ENCODE measurements at regions not wholly inside any gene's neighbourhood (a gene's known extent, or its start where the extent isn't known, plus 50 kb on each side); places are given as distances from the start of the nearest gene placed in this dataset.

DNA sequence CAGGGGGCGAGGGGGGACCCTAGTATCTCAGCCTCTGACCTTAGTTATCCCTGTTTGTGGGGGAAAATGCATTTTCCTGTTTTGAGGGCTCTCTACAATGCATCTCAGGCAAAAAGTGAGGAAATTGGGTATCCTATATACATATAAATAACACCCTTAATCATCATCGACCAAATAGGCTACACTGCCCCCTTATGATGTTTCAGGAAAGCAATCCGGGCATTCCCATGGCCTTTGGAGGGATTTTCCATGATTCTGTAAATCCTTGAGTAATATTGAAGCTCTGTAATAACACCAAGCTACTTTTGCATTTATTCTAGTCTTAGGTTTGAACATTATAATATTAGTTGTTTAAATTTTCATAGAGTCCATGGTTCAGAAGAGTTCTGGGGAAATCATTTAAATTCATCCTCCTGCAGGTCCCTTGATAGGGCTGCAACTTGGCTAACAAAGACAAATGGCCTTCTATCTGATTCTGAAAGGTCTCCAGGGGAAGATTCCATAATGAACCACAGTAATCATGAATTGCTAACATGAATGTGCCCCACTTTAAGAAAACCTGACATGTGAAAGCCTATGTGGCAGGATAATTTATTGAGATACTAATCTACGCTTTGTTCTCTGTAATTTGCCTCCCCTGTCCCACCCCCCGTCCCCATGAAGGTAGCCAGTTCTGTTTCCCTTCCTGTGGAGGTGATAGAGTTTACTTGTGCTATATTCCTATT, 91.5 kb upstream of the SCOC start:
- DNase-seq (ENCODE audit: low read depth), result peak; percentile 7

DNA sequence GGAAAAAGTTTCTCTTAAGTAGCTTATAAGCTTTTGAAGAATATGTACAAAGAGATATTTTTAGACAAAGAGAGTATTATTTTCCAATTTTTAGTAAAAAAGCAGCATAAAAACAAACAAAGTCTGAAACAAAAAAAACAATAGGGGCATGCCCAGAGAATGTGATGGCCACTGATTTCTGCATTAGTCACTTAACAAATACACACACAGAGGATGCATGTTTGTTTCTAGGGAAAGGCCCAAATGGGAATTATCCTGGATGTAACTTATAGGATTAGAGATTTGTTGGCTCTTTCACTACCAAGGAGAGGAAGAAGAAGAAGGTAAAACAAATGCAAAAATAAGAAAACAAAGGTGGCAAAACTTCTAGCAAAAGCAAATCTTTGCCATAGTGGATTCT, 95.9 kb upstream of the SCOC start:
- no peak for DNase-seq (ENCODE audit: low read depth)

DNA sequence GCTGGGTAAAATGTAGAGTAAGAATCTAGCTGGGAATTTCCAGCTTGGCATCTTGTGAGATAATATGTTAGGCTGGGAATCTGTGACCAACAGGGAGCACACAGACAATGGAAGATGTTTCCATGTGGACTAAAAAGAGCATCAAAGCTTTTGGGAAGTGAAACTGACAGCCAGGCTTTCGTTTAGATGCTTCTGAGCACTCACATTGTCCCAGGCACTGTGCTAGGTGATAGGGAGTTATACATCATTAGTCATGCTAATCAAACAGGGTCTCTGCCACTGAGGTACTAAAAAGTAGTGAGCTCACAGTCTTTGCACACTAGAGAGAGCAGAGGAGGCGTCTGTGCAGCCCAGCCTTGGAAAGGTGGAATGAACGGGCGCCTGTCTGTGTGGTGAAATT, 101.9 kb upstream of the SCOC start:
- no peak for DNase-seq (ENCODE audit: low read depth)

DNA sequence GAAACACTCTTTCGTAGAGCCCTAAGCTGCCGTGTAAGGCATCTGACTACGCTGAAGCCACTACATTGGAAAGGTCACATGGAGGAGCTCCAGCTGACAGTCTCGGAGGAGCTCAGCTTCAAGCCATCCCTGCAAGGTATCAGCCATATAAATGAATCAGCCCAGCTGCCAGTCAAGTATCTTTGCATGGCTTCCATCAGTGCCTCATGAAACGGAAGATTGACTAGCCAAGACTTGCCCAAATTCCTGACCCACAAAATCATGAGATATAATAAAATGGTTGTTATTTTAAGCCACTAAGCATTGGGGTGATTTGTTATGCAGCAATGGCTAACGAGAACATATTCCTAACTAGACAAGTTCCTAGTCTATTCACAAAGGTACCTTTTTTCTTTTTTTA, 104.1 kb upstream of the SCOC start:
- DNase-seq (ENCODE audit: low read depth), result no peak

DNA sequence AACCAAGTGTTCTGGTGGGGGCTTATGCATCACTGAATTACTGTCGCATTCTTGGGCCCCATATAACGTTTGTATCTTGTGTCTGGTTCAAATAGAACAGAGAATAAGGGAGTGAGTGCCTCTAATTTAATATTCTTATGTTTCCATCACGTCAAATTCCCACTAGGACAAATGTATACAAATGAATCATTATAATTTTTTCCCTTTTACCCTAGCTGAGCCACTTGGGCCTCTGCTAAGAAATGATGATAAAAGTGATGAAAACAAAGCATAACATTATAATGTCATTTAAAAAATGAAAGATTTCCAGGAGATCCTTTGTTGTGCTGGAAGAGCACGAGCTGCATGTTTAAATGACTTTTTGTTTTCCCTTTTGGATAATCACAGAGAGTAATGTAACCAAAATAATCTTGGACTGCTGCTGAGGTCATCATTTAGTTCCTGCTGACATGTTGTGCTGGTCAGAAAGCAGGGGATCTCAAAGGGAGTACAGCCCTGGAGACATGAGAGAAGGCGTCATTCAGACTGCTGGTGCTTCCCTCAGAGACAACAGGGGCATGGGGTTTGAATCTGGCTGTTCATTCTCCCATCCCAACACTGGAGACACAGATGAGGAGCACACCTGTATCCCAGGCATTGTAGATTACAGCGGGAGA, 105.1 kb upstream of the SCOC start:
- no peak for DNase-seq (ENCODE audit: low read depth)

DNA sequence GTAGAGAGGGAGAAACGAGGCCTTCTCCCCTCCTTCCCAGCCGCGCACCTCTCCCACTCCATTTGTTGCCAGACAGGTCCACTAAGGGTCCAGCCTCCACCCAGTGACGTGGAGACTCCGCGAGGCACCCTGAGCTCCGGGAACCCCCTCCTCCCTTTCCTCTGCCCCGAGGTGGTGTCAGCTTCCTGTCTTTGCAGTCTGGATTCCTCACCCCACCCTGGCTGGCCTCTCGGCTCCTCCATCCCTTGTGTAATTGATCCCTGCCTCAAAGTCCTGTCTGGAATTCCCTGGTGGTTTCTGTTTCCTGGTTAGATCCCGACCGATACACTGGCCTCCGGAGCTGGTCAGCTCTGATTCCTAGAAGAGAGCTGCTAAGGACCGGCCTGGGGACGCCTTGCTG, 105.9 kb upstream of the SCOC start:
- peak; percentile 73 for DNase-seq (ENCODE audit: low read depth)

DNA sequence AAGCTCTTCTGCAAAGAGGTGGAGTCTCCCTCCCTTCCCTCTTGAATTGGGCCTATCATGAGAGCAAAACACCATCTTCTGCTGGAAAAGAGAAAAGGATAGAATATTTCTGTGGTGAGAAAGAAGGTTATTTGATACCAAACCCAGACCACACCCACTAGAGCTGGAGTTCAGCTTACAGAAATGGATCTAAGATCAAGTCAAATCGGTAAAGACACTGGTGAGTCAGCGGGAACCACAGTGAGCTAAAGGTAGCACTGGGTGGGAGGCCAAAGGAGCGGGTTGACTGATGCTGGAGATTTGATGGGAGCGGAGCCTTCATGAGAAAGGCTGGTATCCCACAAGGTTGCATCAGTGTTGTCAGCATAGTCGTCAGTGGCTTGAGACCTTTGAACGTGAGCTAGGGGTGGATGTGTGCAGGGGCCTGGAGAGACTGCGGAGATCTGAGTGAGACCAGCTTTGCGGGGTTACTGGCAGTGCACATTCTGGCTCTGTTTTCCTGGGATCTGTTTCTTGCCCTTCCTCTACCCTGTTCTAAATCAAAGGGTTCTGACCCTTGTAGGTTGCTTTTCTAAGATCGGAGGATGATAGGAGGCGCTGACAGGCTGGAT, 106.4 kb upstream of the SCOC start:
- DNase-seq (ENCODE audit: low read depth), result peak; percentile 88

DNA sequence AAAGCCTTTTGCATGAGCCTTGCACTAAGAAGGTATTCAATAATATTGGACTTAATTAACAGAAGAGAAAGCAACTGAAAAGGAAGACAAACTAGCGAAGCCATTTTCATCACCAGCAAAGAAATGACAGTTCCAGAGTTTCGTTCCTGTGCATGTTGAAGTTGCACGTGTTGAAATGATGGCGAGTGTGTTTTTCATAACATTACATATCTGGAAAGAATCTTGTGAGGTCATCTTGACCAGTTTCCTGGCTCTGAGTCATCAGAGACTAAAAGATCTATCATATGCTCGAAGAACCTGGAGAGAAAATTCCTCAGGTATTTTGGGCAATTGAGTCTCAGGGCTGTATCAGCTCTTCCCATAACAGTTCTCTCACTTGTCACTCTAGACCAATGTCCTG, 106.2 kb upstream of the MAML3 start:
- peak; percentile 94 for DNase-seq (ENCODE audit: low read depth)

DNA sequence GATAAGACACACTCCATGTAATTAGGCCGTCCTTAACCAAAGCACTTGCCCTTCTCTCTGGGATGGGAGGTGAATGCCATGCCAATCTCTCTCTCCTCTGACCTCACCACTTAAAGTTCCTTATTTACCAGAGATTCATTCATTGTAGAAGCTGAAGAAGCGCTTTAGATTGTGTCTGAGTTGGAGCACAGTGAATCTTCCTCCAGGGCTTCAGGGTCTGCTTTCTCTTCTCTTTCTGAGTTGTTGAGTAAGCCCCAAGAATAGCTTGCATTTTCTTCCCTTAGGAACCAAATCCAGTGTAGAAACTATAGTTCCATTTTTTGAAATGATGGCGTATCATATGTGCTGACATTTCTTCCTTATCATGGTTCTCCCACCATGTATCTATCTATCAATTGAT, 104.5 kb upstream of the MAML3 start:
- DNase-seq (ENCODE audit: low read depth), result no peak

DNA sequence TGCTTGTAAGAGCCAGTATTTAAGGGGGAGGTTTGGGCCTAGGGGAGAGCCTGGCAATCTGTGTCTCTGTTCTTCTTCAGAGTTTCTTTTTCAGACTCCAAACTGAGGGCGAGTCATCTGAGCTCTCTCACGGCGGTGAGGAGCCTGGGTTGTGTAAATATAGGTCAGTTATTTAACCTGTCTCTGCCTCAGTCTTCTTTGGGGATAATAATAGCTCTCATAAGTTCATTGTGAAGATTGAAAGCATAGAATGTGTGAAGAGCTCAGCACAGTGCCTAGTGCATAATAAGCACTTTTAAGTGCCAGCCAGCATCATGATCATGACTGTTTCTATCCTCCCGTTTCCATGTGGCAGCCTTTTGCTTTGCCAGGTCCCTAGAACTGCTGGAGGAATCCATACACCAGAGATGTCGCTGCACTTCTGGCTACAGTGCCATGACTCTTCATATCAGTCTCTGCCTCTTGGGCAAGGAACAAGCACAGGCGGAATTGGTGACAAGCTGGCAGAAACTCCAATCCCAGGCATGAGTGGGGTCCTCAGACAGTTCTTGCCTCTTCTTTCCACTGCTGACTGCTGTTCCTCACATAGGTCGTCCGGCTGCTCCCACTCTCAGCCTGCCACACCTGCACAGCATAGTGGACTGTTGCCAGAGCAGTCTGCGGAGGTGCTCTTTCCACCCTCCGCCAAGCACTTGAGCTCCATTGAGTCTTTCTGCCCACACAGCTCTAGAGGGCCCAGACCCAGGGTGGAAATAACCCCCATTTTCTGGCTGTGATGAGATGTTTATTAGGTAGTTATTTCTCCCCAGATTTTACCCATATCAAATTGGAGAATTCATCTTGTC, 103.7 kb upstream of the MAML3 start:
- peak; percentile 50 for DNase-seq (ENCODE audit: low read depth)

DNA sequence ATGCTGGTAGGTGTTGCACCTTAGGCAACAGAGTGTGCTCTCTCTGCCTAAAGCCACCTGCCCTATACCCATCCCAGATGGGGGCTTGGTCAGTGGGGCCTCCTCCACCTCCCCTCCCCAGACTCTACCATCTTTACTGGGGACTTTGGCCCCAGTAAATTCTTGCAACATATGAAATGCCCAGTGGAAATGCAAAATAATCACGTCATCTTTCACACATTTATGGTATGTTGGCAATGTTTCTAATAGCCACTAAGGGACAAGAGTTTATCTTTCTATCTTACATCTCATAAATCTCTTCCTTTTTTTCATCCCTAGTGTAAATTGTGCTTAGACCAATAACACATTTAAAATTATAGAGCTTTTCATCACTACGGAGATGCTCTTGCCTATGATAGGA, 103.0 kb upstream of the MAML3 start:
- DNase-seq (ENCODE audit: low read depth), result peak; percentile 73

DNA sequence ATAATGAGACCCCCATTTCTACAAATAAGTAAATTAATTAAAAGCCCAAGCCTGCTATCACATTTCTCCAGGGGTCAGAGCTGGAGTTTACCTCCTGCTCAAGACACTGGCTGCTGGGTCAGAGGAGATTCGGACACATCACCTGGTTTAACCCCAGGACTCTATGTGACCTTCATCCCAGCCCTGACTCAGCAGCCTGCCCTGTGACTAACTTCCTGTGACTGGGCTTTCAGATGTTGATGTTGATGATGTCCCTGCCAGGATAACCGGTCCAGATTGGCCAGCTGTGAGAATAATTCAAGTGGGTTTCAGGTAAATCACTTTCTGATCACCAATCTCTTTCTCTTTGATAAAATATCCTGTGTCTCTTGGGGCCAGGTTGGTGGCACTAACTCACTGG, 102.4 kb upstream of the MAML3 start:
- peak; percentile 87 for DNase-seq (ENCODE audit: low read depth)

DNA sequence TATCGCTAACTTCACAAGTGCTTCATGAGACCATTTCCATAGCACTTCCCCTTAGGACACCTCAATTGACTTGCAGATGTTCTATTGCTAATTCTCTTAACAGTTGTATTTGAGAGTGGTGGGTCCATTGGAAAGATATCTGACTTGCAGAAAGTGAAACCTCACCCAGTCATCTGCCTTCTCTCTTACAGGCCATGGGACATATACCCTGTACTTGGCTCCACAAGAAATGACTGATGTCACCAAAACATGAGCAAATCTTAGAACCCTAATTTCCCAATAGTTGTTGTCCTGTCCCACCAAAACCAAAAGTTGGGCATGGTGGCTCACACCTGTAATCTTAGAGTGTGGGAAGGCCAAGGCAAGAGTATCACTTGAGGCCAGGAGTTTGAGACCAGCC, 101.9 kb upstream of the MAML3 start:
- no peak for DNase-seq (ENCODE audit: low read depth)

DNA sequence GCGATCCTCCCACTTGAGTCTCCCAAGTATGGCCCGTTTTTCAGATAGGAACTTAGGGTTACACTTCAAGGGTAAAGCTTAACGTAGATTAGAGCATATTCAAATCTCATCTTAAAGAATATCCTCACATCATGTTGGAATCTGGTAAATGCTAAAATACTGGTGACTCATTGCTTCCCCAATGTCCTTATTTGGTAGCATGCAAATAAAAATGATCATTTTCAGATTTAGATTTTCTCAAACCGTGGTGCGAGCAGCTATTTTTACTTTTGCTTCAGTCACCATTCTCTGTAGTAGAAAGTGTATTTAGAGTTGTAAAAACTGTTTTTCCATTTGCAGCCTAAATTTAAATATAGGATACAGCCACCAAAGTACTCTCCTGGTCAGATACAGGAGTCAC, 101.5 kb upstream of the MAML3 start:
- DNase-seq (ENCODE audit: low read depth), result peak; percentile 39

DNA sequence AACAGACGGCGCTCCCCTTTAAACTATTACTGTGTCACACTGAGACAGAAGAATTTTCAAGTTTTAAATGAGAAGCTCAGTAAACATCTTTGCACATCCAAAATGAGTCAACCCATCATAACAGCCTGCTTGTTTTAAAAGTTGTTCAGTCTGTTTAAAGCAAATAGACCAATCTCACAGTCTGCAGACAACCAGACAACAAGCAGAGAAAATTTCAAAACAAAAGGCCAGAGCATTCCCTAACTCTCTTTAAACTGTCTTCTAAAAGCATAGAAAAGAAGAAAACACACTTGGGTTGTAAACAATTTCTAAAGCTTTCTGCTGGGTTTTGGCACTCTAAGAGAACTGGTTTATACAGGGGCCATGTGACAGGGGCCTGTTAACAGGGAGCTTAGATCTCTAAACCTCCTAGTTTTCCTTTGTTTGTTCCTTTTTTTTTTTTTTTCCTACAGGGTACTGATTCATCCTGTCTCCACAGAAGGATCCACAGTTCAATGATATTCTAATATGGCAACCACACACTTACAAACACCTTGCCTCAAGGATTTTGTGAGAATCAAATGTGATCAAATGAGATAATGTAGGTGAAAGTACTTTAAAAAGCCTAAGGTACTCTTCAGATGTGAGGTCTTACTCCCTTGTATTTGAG, 100.8 kb upstream of the MAML3 start:
- peak; percentile 29 for DNase-seq (ENCODE audit: low read depth)

DNA sequence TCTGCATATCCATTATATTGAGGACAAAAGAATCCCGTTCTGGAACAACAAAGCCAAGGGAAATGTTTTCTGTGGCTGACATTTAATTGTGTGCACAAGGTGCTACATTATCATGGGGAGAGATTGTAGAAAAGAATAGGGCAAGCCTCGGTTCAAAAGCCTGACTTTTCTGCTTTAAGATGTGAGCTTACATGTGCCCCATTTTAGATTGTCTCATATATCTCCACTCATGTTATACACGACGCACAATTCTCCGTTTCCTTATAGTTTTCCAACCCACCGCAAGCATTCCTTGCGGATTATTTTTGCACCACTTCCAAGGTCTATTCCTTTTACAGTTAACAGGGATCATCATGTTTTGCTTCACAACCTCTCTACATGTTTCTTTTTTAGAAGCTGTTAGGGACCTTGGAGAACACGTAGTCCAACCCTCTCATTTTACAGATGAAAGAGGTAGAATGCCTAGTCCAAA, 99.6 kb upstream of the MAML3 start:
- no peak for DNase-seq (ENCODE audit: low read depth)

DNA sequence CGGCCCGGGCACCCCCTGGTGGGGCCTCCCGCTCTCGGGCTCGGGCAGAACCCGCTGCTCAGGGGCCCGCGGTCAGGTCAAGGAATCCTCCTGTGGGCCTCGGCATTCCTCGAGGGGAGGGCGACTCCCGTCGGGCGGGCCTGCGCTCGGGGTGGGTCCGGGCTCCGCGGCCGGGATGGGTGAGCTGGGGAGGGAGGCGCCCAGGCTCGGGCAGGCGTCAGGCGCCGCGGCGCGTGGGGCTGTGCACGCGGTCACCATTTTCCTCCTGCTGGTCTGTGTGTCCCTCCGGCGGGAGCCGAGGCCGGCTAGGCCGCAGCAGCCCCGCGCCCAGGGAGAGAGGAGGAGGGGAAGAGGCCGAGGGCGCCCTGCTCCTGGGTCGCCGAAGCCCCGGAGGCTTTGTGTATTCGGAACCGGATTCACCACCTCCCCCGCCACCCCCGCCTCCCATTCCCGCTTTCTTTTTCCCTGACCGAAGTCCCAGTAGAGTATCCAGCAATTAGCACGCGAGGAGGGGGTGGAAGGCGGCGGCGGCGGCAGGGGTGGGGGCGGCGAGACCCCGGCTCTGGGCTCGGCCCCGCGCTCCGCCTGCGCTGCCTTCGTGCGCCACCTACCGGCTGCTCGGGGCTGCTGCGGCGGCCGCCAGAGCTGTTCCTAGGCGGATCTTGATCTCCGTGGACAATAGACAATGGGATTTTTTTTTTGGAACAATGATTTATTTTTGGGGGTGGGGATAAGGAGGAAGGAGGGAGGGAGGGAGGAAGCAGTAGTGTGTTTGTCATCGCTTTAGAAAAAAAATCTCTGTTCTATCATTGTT, 99.0 kb upstream of the MAML3 start:
- DNase-seq (ENCODE audit: low read depth), result peak; percentile 71

DNA sequence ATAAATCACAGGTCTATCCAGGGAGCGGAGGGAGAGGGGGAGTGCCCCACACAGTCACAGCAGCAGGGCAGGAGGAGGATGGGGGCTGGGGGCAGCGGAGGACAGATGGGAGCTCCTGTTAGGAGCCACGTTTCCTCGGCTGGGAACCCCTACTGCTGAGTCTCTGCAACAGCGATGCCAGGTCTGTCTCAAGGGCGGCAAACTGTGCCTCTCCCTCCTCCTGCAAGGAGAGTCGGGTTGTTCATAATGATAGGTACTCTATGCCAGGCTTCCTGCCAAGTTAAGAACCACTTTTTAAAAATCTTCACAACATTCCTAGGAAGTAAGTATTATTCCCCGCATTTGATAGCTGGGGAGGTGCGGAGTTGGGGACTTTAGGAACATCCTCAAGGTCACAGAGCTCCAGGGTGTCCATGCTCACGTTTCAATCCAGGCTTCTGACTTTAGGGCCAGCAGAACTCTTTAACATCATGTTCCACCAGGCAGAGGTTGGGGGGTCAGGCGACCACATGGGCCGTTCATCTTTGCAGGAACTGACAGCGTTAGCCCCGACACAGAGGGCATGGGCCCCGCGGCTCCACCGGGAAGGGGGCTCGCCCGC, 98.3 kb upstream of the MAML3 start:
- DNase-seq (ENCODE audit: low read depth), result no peak

DNA sequence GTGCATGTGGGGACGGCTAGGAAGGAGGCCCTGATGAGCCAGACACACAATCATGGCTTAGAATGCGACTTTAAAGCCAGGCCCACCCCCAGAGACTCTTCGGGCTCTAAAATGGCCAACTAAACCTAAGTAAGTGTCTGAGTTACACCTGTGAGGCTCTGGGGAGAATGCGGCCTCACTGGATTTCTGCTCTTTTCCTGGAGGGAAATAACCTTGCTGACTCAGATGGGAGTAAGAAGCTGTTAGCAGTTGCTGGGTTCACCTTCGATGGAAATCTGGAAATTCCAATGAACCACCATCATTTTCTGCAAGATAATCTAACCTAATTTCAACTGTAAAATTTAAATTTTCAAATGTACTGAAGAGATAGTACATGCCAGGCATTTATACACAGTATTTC, 97.6 kb upstream of the MAML3 start:
- DNase-seq (ENCODE audit: low read depth), result no peak

DNA sequence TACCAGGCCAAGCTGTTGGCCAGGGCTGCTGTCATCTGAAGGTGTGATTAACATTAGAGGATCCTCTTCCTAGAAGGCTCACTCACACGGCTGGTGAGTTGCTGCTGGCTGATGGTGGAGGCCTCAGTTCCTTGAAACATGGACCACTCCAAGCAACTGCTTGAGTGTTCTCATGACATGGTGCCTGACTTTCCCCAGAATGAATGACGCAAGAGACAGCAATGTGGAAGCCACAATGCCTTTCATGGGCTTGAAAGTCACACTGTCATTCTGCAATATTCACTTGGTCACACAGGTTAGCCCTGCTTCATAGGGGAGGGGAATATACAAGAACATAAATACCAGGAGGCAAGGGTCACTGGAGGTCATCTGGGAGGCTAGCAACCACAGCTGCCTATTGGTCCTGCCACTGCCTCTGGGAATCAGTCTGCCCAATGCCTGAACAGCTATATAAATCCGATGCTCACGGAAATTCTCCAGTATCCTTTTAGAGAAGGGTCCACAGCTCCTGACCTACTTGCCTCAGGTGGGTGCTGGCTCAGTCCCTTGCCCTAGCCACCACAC, 97.1 kb upstream of the MAML3 start:
- no peak for DNase-seq (ENCODE audit: low read depth)

Data from ELR (cell line).